ENCODE measurements at regions not wholly inside any gene's neighbourhood (a gene's known extent, or its start where the extent isn't known, plus 50 kb on each side); places are given as distances from the start of the nearest gene placed in this dataset.

DNA sequence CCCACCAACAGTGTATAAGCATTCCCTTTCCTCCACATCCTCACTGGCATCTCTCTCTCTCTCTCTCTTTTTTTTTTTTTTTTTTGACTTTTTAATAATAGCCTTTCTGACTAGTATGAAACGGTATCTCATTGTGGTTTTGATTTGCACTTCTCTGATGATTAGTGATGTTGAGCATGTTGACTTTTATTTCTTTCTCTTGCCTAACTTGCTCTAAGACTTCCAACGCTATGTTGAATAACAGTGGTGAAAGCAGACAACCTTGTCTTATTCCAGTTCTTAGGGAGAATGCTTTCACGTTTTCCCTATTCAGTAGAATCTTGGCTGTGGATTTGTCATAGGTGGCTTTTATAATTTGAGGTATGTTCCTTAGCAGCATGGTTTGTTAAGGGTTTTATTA is 249.4 kb upstream of the MDFIC2 start:
- no peak for DNase-seq (ENCODE audit: low read depth)

- no peak for DNase-seq (ENCODE audit: low read depth)
Measured at GRCh38 chr3:70558956-70559355, 246.5 kb upstream of the MDFIC2 start.

DNA sequence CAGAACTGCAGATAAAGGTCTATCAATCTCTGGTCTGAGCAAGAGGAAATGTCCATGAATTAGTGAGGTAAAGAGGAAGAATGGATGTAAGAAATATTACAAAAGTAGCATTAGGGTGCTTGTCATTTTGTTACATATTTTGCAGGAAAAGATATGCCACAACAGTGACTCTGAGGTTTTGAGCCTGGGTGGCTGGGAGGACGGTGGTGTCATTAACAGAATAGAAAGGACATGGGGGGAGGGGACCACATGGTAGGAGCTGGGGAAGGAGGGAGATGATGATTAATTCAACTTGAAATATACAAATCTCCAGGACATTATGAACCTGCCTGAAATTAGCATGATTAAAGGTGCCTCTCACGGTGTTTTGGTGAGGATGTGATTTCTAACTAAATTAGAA is 245.5 kb upstream of the MDFIC2 start:
- no peak for DNase-seq (ENCODE audit: low read depth)

DNA sequence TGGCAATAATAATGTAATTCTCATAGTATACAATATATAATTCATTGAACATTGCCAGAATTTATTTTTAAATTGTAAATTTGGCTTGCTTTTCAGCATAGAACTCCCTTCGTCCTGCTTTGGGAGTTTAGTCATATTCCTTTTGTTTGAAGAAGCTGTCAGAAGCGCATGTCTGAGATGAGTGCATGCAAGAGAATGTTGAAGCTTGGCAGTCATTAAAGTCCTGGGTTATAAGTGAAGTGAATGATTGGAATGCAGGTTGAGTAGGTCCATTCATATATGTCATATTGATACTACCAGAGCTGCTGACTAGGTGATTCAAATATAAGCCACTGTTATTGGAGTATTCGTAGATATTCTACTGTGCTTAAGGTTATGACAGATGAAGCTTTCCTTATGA is 243.6 kb upstream of the MDFIC2 start:
- DNase-seq (ENCODE audit: low read depth): no peak

DNA sequence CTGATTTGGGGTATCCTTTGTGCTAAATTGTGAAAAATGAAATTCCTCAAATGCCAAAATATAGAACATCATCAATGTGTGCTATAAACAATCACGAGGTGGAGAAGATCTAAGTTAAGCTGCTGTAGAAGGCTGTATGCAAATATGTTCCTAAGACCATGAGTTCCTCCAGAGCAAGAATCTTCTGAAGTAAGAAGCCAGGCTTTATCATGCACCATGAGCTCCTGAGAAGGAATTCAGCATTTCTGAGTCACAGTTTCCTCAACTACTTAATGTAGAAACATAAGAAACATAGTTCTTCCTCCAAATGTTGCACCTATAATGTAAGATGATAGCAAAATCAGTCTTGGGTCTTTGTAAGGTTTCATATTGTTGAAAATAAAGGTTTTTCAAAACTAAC is 241.7 kb upstream of the MDFIC2 start:
- DNase-seq (ENCODE audit: low read depth): no peak

DNA sequence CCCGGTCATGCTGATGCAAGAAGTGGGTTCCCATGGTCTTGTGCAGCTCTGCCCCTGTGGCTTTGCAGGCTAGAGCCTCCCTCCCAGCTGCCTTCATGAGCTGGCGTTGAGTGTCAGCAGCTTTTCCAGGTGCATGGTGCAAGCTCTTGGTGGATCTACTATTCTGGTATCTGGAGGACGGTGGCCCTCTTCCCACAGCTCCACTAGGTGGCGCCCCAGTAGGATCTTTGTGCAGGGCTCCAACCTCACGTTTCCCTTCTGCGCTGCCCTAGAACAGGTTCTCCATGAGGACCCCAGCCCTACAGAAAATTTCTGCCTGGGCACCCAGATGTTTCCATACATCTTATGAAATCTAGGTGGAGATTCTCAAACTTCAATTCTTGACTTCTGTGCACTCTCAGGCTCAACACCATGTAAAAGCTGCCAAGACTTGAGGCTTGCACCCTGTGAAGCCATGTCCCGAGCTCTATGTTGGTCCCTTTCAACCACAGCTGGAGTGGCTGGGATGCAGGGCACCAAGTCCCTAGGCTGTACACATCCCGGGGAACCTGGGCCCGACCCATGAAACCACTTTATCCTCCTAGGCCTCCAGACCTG is 238.4 kb upstream of the MDFIC2 start:
- DNase-seq (ENCODE audit: low read depth): no peak

- no peak for DNase-seq (ENCODE audit: low read depth)
Measured at GRCh38 chr3:70546679-70547078, 234.2 kb upstream of the MDFIC2 start.

- no peak for DNase-seq (ENCODE audit: low read depth)
Measured at GRCh38 chr3:70543493-70543892, 231.1 kb upstream of the MDFIC2 start.

GRCh38 chr3:70539908-70540307 is 227.5 kb upstream of the MDFIC2 start:
- DNase-seq (ENCODE audit: low read depth): no peak

GRCh38 chr3:70532806-70533205 is 220.4 kb upstream of the MDFIC2 start:
- no peak for DNase-seq (ENCODE audit: low read depth)

DNA sequence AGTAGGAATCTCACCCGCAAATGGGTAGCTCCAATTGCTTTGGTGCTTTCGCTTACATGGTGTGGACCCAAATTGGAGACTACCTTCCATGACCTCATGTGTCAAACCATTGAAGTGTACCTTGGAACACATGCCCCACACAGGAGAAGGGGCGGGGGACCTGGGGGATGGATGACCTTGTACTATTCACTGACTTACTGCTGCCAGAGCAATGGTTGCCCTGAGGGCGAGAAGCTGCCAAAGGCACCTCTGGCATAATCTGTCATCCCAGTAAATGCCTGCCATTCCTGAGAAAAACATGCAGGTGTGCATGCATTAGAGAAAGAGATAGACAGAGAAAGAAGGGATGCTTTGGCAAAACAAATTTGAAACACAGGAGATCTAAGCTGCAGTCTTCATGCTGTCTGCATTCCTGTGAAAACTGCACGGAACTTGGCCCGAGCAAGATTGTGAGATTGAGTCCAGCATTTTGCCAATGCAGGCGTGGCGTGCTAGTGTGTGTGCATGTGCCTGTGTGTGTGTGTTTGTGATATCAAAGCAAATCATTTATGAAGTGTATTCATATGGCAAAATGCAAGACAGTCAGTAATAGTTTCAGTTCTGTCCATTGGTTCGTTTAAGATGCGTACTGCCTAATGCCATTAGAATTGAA is 219.5 kb upstream of the MDFIC2 start:
- no peak for DNase-seq (ENCODE audit: low read depth)

DNA sequence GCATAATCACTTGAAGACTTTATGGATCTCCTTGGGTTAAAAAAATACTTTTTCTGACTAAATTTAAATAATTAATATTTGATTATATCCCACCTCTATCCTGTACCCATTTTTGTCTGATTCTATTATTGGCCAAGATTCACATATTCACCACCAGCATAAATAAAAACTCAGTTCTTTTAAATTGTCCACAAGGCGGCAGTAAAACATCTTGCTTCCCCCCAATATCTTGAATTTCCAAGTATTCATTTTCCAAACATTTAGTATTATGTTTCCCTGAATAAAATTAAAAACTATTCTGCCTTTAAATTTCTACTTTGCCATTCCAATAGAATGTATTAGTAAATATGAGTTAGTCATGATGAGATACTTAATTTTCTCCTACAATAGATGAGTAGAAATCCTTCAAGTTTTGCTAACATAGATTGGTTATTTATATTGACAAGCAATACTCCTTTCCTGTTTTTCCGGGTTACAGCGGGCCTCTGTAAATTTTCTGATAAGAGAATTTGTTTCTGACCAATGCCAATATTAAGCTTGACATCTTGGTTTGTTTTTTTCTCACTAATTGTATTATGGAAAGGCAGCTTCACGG is 218.7 kb upstream of the MDFIC2 start:
- DNase-seq (ENCODE audit: low read depth): no peak

DNA sequence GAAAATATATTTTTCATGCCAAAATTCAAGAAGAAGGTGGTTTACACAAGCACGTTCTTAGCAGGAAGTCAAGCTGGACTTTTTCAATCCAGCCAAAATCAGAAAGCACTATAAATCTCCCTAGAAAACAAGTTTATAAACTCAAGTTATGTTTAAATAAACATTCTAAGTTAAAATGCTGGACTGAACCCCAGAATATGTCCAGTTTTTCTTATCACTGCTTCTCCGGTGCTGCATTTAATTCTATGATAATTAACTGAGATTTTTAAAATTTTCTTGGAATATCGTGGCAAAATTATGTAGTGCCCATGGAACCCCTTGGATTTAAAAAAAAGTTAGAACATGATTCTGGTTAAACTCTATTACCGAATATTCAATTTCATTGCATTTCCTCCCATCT is 218.2 kb upstream of the MDFIC2 start:
- DNase-seq (ENCODE audit: low read depth): no peak

GRCh38 chr3:70527026-70527425 is 214.6 kb upstream of the MDFIC2 start:
- no peak for DNase-seq (ENCODE audit: low read depth)

DNA sequence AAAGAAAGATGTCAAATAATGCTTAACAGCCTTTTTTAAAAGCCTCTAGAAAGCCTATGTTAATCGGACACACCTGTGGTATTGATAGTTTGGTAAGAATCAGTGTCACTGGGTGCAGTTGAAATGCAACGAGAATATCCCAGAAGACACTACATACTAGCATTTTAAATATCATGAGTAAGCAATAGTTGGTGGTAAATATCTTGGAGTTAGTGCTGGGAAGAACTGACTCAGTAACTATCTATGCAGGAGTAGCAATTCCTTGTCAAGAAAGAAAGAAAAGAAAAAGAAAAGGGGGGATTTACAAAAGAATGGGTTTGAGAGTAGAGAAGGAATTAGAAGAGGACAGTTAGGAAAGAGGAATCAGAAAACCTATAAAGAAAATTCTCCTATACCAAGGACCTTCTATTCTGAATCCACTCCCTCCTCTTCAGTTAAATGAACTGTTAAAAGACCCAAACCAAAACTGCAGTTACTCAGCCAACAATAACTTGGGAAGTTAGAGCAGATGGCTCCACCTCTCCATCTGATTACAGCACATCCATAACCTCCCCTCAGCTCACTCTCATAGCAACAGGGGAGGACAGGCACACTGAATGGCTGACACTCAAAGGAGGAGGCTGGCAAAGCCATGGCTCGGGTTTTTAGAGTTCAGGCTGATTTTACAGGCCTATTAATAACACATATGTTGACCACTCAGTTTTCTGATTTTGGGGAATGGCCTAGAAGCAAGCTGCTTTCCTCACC is 207.6 kb upstream of the MDFIC2 start:
- DNase-seq (ENCODE audit: low read depth): no peak

DNA sequence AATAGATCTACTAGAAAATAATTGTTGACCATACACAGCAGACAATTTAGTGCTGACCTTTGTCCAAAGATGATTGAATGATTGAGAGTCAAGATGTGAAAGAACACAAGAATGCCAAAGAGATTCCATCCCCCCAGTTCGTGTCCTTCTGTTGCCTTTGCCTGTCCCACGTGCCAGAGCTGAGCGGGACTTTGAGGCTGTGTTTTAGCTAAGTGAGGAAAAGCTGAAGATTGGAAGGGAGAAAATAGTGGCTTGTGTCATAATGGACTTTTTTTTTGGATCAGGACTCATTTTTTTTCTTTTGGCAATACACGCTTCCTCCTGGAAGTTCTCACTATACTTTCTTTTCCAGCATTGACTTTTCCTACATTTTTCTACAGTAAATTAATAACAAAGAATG is 206.6 kb upstream of the MDFIC2 start:
- no peak for DNase-seq (ENCODE audit: low read depth)

DNA sequence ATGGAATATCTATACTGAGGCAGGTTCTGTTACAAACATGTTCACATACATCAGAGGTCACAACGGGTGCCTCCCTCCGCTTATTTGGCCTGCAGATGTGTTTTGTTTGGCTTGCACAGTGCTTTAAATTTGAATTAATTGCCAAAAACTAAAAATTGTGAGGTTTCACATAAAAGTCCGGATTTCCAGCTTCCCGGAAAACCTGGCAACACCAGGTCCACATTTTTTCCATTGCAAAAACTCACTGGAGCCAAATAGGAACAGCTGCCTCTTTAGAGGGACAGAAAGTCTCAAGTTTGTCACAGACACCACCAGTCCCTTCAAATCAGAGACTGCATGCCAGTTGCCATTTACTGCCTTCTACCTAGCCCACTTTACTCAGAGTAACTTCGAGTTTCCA is 205.9 kb upstream of the MDFIC2 start:
- no peak for DNase-seq (ENCODE audit: low read depth)

DNA sequence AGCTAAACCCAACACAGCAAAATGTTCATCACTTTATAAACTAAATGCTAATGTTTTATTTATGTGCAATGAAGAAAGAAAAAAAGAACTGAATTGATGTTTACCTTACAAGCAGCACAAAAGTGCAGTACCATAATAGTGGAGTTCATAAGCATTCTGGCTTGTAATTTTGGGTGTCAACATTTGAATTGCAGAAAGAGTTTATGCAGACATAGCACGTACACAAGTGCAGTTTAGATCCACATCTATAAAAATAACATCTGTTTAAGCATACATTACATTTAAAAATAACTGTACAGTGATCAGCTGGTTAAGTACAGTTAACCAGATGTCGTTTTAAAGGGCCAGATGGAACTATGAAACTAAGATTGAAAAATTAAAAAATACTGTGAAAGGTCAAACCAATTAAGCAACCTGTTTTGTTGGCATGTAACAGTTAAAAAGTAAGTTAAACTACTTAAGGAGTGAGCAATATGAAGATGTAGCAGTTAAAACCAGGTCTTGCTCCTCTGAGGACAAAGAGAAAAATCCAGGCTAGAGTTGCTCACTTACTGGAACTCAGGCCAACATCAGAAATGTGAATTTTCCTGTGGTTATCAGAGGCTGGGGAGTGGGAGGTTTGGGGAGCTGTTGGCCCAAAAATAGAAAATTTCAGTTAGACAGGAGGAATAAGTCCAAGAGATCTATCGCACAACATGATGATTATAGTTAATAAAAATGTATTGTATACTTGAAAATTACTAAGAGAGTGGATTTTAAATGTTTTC is 204.9 kb upstream of the MDFIC2 start:
- no peak for DNase-seq (ENCODE audit: low read depth)

GRCh38 chr3:70516076-70516475 is 203.6 kb upstream of the MDFIC2 start:
- no peak for DNase-seq (ENCODE audit: low read depth)

DNA sequence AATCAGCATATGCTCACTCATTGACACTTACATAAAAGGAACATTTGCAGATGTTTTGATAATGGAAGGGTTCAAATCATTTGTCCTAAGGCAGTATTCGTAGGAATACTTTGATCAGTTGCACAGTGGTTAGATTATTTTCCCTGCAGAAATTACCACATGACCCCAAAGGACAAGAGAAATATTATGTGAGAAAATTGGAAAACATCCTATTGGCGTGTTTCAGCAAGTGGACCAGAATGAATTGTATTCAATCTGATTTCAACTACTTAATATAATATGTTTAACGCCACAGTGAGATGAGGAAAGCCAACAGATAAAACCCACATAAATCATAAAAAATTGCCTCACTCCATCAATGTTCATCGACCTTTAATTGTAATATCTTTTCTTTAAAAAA is 195.0 kb upstream of the MDFIC2 start:
- DNase-seq (ENCODE audit: low read depth): no peak

DNA sequence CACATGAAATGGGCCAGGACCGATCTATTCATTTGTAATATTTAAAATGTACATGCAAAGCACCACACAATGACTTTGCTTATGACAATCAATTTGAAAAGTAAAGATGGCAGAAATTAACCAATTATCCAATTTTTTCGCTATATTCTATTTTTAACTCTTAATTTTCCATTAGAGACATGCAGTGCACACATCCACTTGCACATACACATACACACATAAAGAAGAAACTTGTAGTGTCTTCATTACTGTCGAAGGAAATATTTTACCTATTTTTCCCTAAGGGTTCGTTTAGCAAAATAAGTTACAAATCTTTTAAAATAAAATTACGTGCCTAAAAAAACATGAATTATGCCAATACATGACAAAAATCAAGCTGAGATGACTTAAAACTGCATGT is 194.3 kb upstream of the MDFIC2 start:
- no peak for DNase-seq (ENCODE audit: low read depth)

DNA sequence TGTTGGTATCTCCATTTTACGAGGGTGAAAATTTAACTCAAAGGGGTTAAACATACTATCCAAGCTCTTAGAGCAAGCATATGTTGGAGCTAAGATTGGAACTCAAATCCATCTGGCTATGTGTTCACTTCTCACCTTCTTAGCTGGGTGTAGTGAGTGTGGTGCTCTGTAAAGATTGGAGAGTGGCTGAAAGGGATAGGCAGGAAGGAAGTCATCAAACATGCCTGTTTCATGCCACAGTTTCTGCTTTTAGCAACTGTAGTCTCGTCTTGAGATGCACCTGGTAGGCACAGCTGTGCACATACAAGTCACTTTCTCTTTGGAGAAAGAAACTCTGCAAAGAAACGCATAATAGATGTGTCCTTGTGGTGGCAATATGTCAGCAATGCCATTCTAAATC is 189.1 kb upstream of the MDFIC2 start:
- DNase-seq (ENCODE audit: low read depth): no peak

All from HS-27A (cell line).